ENCODE measurements at regions not wholly inside any gene's neighbourhood (a gene's known extent, or its start where the extent isn't known, plus 50 kb on each side); places are given as distances from the start of the nearest gene placed in this dataset.
"Not testable (repeated sequence)": the region's sequence is repeated elsewhere in the genome, so short reads cannot be mapped to it uniquely, and the experiment has no call there.

DNA sequence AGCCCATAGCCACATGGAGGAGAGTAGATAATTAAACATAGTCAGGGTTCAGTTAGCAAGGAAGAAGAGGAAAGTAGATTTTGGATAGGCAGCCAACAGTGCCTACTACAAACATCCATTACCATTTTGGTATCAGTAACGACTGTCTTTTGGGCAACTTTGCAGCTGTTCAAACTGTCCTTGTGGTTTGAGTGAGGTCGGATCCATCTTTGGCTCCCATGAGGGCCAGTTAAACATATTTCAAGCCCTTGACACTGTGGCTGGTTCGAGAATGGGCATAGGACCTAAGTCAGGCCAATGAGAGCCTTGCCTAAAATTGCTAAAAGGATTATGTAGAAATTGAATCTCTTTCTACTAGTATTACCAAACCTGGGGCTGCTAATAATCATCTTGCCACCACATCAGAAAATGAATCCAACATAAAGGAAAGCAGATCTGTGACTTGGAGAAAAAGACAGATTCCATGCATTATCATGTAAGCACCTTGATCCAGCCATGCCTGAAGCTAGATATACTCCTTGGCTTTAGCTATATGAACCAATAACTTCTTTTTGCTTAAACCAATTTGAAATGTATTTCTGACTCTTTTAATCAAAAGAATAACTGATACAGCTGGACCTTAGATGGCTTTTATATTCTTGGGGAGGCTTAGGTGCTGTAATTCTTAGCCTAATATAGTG, 75.0 kb upstream of the STAM2 start:
- H3K4me1 ChIP-seq (replicated peaks) = no peaks in the 10 kb centered on the region
- no peak overlapping the region for H3K27ac ChIP-seq
- no peak overlapping the region for H3K4me3 ChIP-seq
- no peak for DNase-seq (ENCODE audit: low read depth in 1 of 2, low spot score in 2 of 2)
- H3K27me3 ChIP-seq (replicated peaks) = no peaks in the 10 kb centered on the region
- no peaks in the 10 kb centered on the region for H3K36me3 ChIP-seq
- H3K9me3 ChIP-seq (replicated peaks) = no peaks in the 10 kb centered on the region; the same call in 1 of the 2 replicates

DNA sequence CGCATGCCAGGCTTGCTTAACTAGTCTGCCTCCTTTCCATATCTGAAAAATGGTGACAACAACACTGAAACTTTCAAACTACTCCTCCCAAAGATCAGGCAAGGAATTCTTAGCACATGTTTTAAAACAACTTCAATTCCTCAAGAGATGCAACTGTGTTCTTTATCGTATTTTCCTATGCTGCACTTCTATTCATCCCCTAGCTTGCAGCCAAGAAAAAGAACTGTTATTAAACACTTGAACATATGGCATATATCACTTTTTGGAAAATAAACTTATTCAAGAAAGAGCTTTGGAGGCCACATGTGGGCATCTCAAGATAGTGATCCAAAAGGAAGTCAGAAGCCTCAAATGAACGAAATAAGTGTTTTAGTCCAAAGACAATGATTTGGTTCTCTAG, 75.6 kb upstream of the STAM2 start:
- Histone ChIP-seq H3K36me3 (no peaks in the 10 kb centered on the region), H3K4me1 (replicated peaks) (no peaks in the 10 kb centered on the region), H3K27ac (no peak overlapping the region), H3K4me3 (no peak overlapping the region), H3K27me3 (replicated peaks) (no peaks in the 10 kb centered on the region), H3K9me3 (replicated peaks) (no peaks in the 10 kb centered on the region; the same call in 1 of the 2 replicates)
- no peak for DNase-seq (ENCODE audit: low read depth in 1 of 2, low spot score in 2 of 2)

DNA sequence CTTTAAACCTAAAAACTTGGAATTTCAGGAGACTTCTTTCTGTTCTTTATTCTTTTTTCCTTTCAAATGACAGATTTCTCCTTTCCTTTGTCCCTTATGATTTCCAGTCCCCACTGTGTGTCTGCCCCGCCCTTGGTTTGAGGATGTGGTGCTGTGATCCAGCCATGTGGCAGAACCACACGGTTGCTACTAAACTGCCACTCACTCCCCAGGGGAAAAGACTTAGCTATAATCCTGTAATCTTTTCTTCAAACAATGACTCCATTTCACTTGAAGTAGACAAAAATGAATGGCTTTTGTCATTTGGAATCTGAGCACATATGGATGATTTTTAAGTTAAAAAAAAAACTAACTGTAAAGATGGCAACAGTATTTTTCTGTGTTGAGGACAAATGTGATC, 76.2 kb upstream of the STAM2 start:
- Histone ChIP-seq H3K4me3 (no peak overlapping the region), H3K9me3 (replicated peaks) (no peaks in the 10 kb centered on the region; the same call in 1 of the 2 replicates), H3K36me3 (no peaks in the 10 kb centered on the region), H3K27me3 (replicated peaks) (no peaks in the 10 kb centered on the region), H3K27ac (no peak overlapping the region), H3K4me1 (replicated peaks) (no peaks in the 10 kb centered on the region)
- DNase-seq (ENCODE audit: low read depth in 1 of 2, low spot score in 2 of 2) = no peak

DNA sequence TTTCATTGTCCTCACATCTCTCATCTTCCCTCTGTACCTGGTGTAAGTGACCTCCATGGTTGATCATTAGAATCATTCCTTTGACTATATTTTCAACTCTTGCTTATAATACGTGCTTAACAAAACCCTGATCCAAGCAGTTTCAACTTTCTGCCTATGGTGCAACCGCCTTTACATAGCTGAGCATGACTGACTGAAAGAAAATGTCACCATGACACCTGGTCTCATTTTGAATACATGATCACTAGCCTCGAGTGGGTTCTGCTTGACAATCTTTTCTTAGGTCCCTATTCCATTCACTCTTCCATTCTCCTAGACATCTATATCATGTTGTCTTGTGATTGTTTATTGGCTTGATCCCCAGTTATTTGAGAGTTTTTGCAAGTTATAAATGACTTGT, 78.9 kb upstream of the STAM2 start:
- Histone ChIP-seq H3K27ac (no peak overlapping the region), H3K27me3 (replicated peaks) (no peaks in the 10 kb centered on the region), H3K4me3 (no peak overlapping the region), H3K9me3 (replicated peaks) (no peaks in the 10 kb centered on the region; the same call in 1 of the 2 replicates), H3K4me1 (replicated peaks) (no peaks in the 10 kb centered on the region), H3K36me3 (no peaks in the 10 kb centered on the region)
- no peak for DNase-seq (ENCODE audit: low read depth in 1 of 2, low spot score in 2 of 2)

DNA sequence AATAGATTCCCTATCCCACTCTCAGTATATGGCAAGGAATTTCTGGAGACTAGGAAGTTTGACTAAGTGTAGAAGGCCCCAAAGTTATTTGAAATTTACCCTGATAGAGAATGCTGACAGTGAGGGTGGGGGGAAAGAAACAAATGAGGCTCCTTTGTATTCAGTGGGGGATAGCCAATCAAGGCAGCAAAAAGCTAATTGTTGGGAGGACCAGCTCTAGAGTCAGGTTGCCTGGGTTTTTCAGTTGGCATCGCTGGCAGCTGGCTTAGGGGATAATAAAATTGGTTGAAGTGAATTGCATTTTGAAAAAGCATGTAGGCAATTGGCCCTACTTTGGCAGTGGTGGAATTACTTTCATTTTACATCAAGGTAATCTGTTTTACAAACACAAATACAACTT, 79.4 kb upstream of the STAM2 start:
- no peak for DNase-seq (ENCODE audit: low read depth in 1 of 2, low spot score in 2 of 2)
- Histone ChIP-seq H3K4me3 (no peak overlapping the region), H3K9me3 (replicated peaks) (no peaks in the 10 kb centered on the region; the same call in 1 of the 2 replicates), H3K4me1 (replicated peaks) (no peaks in the 10 kb centered on the region), H3K27ac (no peak overlapping the region), H3K36me3 (no peaks in the 10 kb centered on the region), H3K27me3 (replicated peaks) (no peaks in the 10 kb centered on the region)

- Histone ChIP-seq H3K4me1 (replicated peaks) (no peaks in the 10 kb centered on the region), H3K27ac (no peak overlapping the region), H3K9me3 (replicated peaks) (no peaks in the 10 kb centered on the region; the same call in 1 of the 2 replicates), H3K4me3 (no peak overlapping the region), H3K27me3 (replicated peaks) (no peaks in the 10 kb centered on the region), H3K36me3 (no peaks in the 10 kb centered on the region)
- no peak for DNase-seq (ENCODE audit: low read depth in 1 of 2, low spot score in 2 of 2)
These were observed 79.1 kb upstream of the FMNL2 start for GRCh38 chr2:152255918-152256317.

GRCh38 chr2:152260939-152261338, 74.0 kb upstream of the FMNL2 start:
- Histone ChIP-seq H3K27ac (no peak overlapping the region), H3K4me3 (no peak overlapping the region), H3K9me3 (replicated peaks) (no peaks in the 10 kb centered on the region), H3K36me3 (no peaks in the 10 kb centered on the region), H3K27me3 (replicated peaks) (no peaks in the 10 kb centered on the region), H3K4me1 (replicated peaks) (no peaks in the 10 kb centered on the region)
- no peak for DNase-seq (ENCODE audit: low read depth in 1 of 2, low spot score in 2 of 2)

- H3K4me1 ChIP-seq (replicated peaks) = no peaks in the 10 kb centered on the region
- H3K36me3 ChIP-seq = no peaks in the 10 kb centered on the region
- no peak overlapping the region for H3K4me3 ChIP-seq
- no peak overlapping the region for H3K27ac ChIP-seq
- H3K27me3 ChIP-seq (replicated peaks) = no peaks in the 10 kb centered on the region
- DNase-seq (ENCODE audit: low read depth in 1 of 2, low spot score in 2 of 2) = no peak
- no peaks in the 10 kb centered on the region for H3K9me3 ChIP-seq (replicated peaks)
These were observed 71.1 kb upstream of the FMNL2 start for GRCh38 chr2:152263911-152264310.

DNA sequence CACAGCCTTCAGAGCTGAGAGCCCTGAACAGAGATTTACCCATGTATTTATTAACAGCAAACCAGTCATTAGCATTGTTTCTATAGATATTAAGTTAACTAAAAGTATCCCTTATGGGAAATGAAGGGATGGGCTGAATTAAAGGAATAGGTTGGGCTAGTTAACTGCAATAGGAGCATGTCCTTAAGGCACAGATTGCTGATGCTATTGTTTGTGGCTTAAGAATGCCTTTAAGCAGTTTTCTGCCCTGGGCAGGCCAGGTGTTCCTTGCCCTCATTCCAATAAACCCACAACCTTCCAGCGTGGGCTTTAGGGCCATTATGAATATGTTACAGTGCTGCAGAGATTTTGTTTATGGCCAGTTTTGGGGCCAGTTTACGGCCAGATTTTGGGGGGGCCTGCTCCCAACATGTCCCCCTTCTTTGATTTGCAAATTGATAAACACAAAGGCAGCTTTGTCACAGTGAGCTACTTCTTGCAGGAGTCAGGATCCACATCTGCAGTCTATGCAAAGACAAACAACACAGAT, 61.2 kb upstream of the FMNL2 start:
- not testable (repeated sequence) for H3K9me3 ChIP-seq (replicated peaks); DNase-seq (ENCODE audit: low read depth in 1 of 2, low spot score in 2 of 2); H3K4me1 ChIP-seq (replicated peaks); H3K27me3 ChIP-seq (replicated peaks); H3K27ac ChIP-seq; H3K36me3 ChIP-seq; H3K4me3 ChIP-seq

- H3K9me3 ChIP-seq (replicated peaks); H3K27ac ChIP-seq; H3K4me1 ChIP-seq (replicated peaks); H3K4me3 ChIP-seq; H3K27me3 ChIP-seq (replicated peaks); H3K36me3 ChIP-seq; DNase-seq (ENCODE audit: low read depth in 1 of 2, low spot score in 2 of 2): not testable (repeated sequence)
These were observed 57.1 kb upstream of the FMNL2 start for GRCh38 chr2:152277896-152278295.

DNA sequence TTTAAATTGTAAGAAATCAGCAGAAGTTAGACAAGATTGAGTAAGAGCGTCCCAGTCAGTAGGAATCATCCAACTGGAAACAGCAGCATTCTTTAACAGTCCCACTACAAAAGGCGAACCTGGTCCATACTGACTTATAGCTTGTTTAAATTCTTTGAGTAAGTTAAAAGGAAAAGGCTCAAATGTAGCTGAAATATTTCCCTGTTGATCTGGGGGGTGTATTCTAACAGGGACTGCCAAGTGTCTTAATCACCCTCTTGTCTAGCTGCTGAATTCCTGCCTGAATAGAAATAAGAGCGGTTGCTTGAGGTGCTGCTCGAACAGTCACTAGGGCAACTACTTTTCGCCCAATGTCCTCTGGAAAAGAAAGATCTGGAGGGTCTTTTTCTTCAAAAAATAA, 56.4 kb upstream of the FMNL2 start:
- Histone ChIP-seq H3K27ac (no peak overlapping the region), H3K9me3 (replicated peaks) (no peaks in the 10 kb centered on the region), H3K36me3 (no peaks in the 10 kb centered on the region), H3K27me3 (replicated peaks) (no peaks in the 10 kb centered on the region), H3K4me1 (replicated peaks) (no peaks in the 10 kb centered on the region), H3K4me3 (no peak overlapping the region)
- DNase-seq (ENCODE audit: low read depth in 1 of 2, low spot score in 2 of 2) = no peak

GRCh38 chr2:152279367-152279766, 55.6 kb upstream of the FMNL2 start:
- not testable (repeated sequence) for H3K4me3 ChIP-seq, H3K27ac ChIP-seq

DNA sequence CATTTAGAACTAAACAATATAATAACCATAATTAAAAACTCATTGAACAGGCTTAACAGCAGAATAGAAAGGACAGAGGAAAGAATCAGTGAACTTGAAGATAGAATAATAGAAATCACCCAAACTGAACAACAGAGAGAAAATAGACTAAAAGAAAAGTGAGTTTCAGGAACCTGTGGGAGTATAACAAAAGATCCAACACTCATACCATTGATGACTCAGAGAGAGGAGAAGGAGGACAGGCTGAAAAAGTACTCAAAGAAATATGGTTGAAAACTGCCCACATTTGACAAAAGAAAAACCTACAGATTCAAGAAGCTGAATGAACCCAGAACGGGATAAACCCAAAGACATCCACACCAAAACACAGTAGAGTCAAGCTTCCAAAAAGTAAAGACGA, 54.2 kb upstream of the FMNL2 start:
- H3K9me3 ChIP-seq (replicated peaks) = no peaks in the 10 kb centered on the region
- H3K36me3 ChIP-seq = no peaks in the 10 kb centered on the region
- H3K4me1 ChIP-seq (replicated peaks) = no peaks in the 10 kb centered on the region
- no peaks in the 10 kb centered on the region for H3K27me3 ChIP-seq (replicated peaks)
- H3K4me3 ChIP-seq = no peak overlapping the region
- DNase-seq (ENCODE audit: low read depth in 1 of 2, low spot score in 2 of 2) = no peak
- H3K27ac ChIP-seq = no peak overlapping the region

More at GRCh38 chr2:152279367-152279766, 55.6 kb upstream of the FMNL2 start:
- not testable (repeated sequence) for H3K9me3 ChIP-seq (replicated peaks); H3K36me3 ChIP-seq; H3K4me1 ChIP-seq (replicated peaks); H3K27me3 ChIP-seq (replicated peaks); DNase-seq (ENCODE audit: low read depth in 1 of 2, low spot score in 2 of 2)

DNA sequence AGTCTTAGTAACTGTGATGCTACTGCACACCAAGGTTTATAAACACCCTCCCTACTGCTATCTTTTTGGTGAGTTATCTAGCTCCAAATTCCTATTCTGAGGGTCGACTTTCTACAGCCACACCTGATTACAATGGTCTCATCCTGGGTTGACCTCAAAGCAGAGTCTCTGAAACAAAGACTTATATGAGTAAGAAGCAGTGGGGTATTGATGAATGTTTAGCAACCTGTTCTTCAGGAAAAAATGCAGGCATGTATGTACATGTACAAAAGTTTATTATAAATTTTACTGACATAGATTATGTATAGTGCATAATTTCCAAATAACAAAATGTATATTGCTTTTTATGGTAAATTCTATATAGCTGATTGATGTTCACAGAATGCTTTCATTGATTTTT, 51.6 kb upstream of the FMNL2 start:
- no peak for DNase-seq (ENCODE audit: low read depth in 1 of 2, low spot score in 2 of 2)
- Histone ChIP-seq H3K27ac (no peak overlapping the region), H3K27me3 (replicated peaks) (no peaks in the 10 kb centered on the region), H3K36me3 (no peaks in the 10 kb centered on the region), H3K4me1 (replicated peaks) (no peaks in the 10 kb centered on the region), H3K4me3 (no peak overlapping the region), H3K9me3 (replicated peaks) (no peaks in the 10 kb centered on the region)

GRCh38 chr2:152284398-152284797, 50.6 kb upstream of the FMNL2 start:
- Histone ChIP-seq H3K36me3 (no peaks in the 10 kb centered on the region), H3K27ac (no peak overlapping the region), H3K4me1 (replicated peaks) (no peaks in the 10 kb centered on the region), H3K27me3 (replicated peaks) (no peaks in the 10 kb centered on the region), H3K9me3 (replicated peaks) (no peaks in the 10 kb centered on the region), H3K4me3 (no peak overlapping the region)
- DNase-seq (ENCODE audit: low read depth in 1 of 2, low spot score in 2 of 2) = no peak
